ENCODE measurements at regions not wholly inside any gene's neighbourhood (a gene's known extent, or its start where the extent isn't known, plus 50 kb on each side); places are given as distances from the start of the nearest gene placed in this dataset.

DNA sequence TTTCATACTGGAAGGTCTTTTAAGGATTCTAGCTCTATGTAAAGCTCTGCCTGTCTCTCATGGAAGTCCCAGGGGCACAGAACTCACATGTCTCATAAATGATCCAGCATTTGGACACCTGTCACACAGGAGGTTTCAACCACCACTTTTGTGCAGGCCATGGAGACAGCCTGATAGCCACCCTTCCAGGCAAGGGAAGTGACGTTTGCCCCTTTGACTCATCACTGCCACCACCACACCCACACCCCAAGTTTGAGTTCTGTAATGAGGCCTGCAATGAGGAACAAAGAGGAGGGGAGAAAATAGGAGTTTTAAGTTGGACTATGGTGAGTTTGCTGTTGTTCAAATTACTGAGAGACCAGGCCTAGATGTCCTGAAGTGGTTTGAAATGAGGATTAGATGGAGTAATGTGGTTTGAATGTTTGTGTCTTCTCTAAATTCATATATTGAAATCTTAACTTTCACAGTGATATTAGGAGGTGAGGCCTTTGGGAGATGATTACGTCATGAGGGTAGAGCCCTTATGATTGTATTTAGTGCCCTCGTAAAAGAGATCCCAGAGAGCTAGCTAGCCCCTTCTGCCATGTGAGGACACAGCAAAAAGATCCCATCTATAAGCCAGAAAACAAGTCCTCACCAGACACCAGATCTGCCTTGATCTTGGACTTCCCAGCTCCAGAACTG is 175.3 kb upstream of the EPHA4 start:
- TF ChIP-seq POLR2AphosphoS5 (IDR thresholded peaks at IDR 0.05) (no peak), POLR2A (IDR thresholded peaks at IDR 0.05) (no peak)
- TF ChIP-seq, protein P1, sequence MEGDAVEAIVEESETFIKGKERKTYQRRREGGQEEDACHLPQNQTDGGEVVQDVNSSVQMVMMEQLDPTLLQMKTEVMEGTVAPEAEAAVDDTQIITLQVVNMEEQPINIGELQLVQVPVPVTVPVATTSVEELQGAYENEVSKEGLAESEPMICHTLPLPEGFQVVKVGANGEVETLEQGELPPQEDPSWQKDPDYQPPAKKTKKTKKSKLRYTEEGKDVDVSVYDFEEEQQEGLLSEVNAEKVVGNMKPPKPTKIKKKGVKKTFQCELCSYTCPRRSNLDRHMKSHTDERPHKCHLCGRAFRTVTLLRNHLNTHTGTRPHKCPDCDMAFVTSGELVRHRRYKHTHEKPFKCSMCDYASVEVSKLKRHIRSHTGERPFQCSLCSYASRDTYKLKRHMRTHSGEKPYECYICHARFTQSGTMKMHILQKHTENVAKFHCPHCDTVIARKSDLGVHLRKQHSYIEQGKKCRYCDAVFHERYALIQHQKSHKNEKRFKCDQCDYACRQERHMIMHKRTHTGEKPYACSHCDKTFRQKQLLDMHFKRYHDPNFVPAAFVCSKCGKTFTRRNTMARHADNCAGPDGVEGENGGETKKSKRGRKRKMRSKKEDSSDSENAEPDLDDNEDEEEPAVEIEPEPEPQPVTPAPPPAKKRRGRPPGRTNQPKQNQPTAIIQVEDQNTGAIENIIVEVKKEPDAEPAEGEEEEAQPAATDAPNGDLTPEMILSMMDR (IDR thresholded peaks at IDR 0.05) = no peak
